Right lobe of liver (tissue), 4 donors: ENCODE measurements at regions not wholly inside any gene's neighbourhood (a gene's known extent, or its start where the extent isn't known, plus 50 kb on each side); places are given as distances from the start of the nearest gene placed in this dataset.

ENCODE experiments used
- POLR2A ChIP-seq: fragments of 450-650 bp; IDR thresholded peaks from one replicate; pipeline ENCODE4 v1.6.1; 2017; ENCODE audit warnings: antibody characterized with exemption, mild to moderate bottlenecking
- TF ChIP-seq, protein P1 (sequence below), 4 donors: fragments of 200-600 bp in 3 of 4; fragments of 450-650 bp in 1 of 4; IDR thresholded peaks; one replicate each; pipeline versions ENCODE4 v1.5.1 to v1.8.0; 2016 to 2022; ENCODE audit warnings: antibody characterized with exemption in 4 of 4, mild to moderate bottlenecking in 2 of 4
- donor health status: DM: no; HTN: no; CAD: no.
- donor health status: DM: no; HTN: no; CAD: no.
- donor health status: DM: no; HTN: yes; CAD: no.

- TF ChIP-seq, protein P1, sequence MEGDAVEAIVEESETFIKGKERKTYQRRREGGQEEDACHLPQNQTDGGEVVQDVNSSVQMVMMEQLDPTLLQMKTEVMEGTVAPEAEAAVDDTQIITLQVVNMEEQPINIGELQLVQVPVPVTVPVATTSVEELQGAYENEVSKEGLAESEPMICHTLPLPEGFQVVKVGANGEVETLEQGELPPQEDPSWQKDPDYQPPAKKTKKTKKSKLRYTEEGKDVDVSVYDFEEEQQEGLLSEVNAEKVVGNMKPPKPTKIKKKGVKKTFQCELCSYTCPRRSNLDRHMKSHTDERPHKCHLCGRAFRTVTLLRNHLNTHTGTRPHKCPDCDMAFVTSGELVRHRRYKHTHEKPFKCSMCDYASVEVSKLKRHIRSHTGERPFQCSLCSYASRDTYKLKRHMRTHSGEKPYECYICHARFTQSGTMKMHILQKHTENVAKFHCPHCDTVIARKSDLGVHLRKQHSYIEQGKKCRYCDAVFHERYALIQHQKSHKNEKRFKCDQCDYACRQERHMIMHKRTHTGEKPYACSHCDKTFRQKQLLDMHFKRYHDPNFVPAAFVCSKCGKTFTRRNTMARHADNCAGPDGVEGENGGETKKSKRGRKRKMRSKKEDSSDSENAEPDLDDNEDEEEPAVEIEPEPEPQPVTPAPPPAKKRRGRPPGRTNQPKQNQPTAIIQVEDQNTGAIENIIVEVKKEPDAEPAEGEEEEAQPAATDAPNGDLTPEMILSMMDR (IDR thresholded peaks at IDR 0.05) = no peak
- no peak for TF ChIP-seq POLR2A
Measured at GRCh38 chr2:4678927-4679326, 975.6 kb downstream of the DCDC2C start.
